ENCODE measurements at regions not wholly inside any gene's neighbourhood (a gene's known extent, or its start where the extent isn't known, plus 50 kb on each side); places are given as distances from the start of the nearest gene placed in this dataset.

DNA sequence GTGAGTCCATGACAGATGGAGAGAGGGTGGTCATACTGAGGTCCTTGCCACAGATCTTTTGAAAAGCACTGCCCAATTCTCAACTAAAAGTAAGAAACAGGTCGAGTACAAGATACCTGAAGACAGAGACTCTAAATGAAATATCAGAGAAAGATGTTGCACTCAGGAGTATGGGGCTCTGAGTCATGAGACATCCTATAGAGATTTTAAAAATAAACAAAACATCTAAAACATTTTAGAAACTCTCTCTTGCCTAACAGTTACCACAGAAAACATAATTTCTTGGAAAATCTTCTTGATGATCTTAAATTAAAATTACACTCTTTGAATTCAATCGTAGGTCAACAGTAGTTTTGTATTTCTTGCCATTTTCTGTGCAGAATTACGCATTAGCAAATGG is 348.9 kb upstream of the MARCKS start:
- no peak for DNase-seq (ENCODE audit: low read depth)

DNA sequence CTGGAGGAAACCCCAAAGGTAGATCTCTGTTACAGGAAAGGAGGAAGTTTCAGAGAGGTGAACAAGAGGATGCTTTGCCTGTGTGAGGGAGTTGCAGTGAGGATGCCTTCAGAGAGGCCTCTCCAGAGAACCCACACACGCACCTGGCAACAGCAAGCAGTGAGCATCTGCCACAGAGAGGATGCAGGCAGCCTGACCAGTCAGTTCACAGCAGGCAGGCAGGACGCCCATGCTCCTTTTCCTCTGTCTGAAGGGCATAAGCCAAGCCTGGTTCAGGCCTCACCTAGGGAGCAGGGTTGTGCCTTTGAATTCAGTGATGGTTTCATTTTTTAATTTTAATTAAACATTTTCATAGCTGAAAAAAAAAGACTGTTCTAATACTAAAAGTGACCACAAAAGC is 346.0 kb upstream of the MARCKS start:
- DNase-seq (ENCODE audit: low read depth) = no peak

GRCh38 chr6:113512576-113512975 is 344.6 kb upstream of the MARCKS start:
- DNase-seq (ENCODE audit: low read depth) = no peak

- no peak for DNase-seq (ENCODE audit: low read depth)
Measured at GRCh38 chr6:113513086-113513485, 344.1 kb upstream of the MARCKS start.

DNA sequence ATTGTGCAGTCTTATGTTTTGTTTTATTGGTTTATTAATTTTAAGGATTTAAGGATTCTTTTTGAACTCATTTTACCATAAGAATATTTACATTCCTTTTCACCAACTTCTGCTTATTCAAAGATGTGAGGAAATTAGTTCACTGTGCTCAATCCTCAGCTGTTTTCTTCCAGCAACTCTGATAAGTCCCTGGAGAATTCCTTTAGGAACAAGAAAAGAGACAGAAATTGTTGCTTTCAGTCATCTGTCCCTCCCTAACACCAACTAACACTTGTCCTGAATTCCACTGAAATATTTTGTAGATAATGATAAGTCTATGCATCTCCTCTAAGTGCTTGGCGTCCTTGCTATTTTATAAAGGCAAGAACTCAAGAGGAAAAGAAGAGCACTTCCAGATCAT is 334.8 kb upstream of the MARCKS start:
- DNase-seq (ENCODE audit: low read depth) = no peak

DNA sequence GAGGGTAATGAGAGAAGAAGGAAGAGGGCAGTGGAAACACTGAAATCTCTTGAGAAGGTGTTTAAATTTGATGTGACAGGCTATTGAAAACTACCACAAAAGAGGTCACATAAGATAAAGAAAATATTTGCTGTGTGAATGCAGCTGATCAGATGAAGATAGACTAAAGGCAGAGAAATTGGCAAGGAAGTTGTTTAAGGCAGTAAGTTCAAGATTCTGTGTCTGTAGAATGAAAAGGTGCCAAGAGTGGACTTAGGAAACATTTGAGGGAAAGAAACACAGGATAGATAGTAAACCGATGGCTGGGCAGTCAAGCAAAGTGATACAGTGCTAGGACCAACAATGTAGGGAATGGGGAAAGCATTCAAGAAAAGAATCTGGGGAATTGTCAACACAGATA is 332.3 kb upstream of the MARCKS start:
- DNase-seq (ENCODE audit: low read depth) = no peak

DNA sequence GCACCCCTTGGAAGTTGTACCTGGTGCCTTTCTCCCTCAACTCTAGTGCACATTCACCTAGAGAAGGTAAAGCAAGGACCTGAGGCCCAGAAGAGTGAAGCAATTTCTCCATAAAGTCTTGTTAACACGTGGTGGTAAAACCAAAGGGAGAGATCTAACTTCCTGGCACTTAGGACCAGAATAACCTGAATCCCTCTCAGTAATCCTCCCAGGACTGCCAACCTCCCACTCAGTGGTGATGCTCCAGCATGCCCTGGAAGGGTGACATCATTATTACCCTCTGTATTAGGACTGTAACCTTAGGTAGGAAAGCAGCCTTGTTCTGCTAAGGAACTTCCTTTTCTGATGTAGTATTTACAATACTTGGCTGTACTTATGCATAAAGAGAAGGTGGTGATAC is 330.6 kb upstream of the MARCKS start:
- no peak for DNase-seq (ENCODE audit: low read depth)

DNA sequence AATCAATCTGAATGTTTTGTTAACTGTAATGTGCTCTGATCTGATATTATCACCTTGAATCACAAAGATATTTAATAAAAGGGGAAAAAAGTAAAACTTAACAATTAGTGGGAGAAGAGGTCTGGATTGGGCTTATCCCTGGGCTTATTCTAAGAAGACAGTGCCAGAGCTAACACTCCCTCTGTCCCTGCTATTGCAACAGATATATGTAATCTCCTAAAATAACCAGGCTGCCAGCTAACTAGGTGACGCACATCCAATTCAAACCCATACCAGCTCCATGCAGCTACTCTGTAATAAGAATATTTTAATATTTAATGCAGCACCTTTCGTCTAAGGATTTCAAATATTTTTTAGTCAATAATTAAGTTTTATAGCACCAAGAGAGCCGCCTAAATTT is 330.1 kb upstream of the MARCKS start:
- no peak for DNase-seq (ENCODE audit: low read depth)

DNA sequence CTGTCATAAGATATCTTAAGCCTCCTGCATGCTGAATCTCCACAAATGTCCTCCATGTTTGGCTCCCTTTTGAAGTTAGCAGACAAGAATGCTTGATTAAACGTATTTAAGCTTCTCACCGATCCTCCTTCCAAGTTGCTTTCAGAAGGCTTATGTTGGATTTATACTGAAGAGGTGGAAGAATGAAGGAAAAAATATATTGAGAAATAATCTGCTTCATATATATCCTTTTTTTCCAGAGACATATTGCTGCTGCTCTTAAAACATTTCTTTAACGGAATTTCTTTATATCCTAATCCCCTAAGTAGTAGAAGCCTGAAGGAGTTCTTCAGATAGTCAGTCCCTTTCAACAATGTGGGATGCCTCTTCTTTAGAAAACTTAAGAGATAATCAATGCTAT is 329.0 kb upstream of the MARCKS start:
- DNase-seq (ENCODE audit: low read depth) = no peak

GRCh38 chr6:113529196-113529595 is 327.9 kb upstream of the MARCKS start:
- DNase-seq (ENCODE audit: low read depth) = no peak

DNA sequence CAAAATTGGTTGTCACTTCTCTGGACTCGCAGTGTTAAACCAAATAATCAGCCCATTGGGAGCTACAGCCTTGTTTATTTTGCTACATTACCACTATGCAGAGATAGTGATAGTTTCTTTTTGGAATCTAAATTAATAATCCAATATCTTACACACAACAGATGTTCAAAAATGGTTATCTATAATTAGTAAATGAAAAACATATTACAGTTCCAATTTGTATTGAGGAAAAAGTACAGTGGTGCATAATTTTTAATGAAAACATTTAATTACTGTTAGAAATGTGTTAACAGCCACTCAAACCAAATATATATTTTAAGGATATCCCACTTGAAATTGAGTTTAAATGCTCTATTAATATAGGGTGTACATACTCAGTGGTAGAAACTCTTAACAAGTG is 327.3 kb upstream of the MARCKS start:
- no peak for DNase-seq (ENCODE audit: low read depth)

DNA sequence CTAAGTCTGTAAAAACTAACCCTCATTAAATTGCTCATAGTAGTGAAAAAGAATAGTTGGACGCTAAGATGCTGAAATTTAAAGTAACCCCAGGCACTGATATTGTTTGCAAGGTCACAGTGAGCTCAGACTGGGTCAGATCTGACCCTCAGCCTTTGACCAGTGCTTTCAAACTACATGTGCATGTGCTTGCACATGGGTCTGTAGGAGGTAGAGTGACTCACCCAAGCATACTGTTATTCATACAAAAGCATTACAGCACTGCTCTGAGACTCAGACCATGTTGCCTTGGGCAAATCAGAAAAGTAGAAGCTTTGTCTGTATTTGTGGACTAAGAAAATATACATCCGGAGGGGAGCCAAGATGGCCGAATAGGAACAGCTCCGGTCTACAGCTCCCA is 326.4 kb upstream of the MARCKS start:
- no peak for DNase-seq (ENCODE audit: low read depth)

DNA sequence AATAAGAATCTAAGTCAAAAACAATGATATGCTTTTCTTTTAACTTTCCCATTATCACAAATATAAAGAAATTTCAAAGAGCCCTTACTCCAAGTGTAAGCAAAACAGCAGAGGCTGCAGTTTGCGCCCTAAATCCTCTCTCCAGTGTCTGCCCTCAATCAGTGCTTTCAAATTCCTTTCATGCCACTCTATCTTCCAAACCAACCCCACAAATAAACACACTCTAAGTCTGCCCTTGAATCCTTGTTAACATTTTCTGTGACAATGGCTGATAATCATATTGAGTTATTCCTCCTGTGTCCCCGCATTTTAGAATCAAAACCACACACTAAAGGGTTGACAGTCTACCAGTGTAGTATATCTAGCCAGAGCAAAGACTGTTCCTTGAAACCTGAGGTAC is 317.9 kb upstream of the MARCKS start:
- DNase-seq (ENCODE audit: low read depth) = no peak

- no peak for DNase-seq (ENCODE audit: low read depth)
Measured at GRCh38 chr6:113539623-113540022, 317.5 kb upstream of the MARCKS start.

DNA sequence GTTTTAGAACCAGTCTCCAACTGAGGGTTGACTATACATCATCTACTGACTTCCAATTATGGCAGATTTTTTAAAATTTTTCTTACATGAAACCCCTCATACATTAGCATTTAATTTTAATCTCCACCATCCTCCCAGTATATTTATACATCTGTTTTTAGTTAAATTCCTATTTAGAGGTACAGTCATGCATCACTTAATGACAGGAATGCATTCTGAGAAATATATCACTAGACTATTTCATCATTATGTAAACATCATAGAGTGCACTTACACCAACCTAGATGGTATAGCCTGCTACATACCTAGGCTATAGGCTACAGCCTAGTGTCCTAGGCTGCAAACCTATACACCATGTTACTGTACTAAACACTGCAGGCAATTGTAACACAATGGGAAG is 316.7 kb upstream of the MARCKS start:
- DNase-seq (ENCODE audit: low read depth) = no peak

DNA sequence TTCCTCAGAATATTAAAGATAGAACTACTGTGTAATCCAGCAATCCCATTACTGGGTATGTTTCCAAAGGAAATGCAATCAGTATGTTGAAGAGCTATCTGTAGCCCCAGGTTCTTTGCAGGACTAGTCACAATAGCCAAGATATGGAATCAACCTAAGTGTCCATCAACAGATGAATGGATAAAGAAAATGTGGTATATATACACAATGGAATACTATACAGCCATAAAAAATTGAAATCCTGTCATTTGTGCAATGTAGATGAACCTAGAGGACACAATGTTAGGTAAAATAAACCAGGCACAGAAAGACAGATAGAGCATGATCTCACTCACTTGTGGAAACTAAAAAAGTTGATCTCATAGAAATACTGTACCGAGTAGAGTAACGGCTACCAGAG is 306.0 kb upstream of the MARCKS start:
- DNase-seq (ENCODE audit: low read depth) = no peak

DNA sequence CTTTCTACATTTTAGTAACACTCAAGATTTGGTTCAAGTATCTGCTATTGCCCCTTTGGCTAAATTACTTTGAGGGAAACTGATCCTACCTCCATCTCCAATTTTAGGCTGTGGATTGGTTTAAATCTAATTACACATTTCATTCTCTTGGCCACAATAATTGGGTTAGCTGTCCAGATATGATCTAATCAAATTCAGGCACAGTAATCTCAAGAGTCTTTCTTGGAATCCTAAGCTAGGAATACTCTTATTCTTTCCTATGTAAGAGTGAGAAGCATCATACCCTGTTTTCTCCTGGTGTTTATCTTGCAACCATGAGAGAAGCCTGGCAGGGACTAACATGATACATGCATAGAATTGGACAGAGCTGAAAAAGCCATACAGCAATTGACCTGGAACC is 300.4 kb upstream of the MARCKS start:
- DNase-seq (ENCODE audit: low read depth) = no peak

DNA sequence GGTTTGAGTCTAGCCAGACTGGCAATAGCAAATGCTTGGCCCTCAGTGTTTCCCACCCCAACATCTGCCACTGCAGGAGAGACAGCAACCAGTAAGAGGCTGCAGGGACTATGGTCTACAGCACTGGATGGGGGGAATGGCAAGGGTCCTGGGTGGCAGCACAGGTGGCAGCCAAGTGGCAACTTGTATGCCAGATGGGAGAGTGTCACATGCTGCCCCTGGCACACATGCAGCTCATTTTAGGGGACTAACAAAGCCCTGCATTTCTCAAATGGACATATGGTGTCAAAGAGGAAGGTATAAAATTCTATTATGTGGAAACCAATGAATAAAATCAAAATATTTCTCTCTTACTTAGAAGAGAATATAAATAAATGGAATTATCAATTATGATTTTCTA is 298.7 kb upstream of the MARCKS start:
- DNase-seq (ENCODE audit: low read depth) = no peak

GRCh38 chr6:113558966-113559365 is 298.2 kb upstream of the MARCKS start:
- DNase-seq (ENCODE audit: low read depth) = no peak

DNA sequence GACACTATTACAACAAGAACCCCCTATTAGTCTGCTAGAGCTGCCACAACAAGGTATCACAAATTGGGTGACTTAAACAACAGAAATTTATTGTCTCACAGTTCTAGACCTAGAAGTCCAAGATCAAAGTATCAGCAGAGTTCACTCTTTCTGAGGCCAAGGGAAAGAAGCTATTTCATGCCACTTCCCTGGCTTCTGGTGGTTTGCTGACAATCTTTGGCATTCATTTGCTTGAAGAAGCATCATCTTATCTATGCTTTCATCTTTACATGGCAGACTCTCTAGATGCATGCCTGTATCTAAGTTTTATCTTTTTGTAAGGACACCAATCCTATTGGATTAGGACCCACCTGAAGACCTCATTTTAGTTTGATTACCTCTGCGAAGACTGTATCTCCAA is 296.8 kb upstream of the MARCKS start:
- DNase-seq (ENCODE audit: low read depth) = no peak

DNA sequence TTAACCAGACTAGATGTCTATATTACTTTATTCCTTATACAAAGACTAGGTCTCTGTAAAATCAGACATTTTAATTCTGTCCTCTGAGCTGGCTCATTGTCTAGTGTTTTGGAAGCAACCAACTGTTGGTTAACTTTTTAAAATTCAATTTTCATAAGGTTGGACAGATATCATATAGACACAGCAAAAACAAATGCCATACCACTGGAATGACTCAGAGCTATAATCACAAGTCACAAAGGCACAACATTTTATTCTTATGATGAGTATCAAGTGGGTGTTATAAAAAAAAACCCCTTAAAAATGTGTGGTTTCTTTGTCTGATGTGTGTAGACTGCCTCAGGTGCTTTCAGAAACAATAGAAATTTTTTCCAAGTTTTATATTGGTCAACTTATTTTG is 296.2 kb upstream of the MARCKS start:
- DNase-seq (ENCODE audit: low read depth) = no peak

DNA sequence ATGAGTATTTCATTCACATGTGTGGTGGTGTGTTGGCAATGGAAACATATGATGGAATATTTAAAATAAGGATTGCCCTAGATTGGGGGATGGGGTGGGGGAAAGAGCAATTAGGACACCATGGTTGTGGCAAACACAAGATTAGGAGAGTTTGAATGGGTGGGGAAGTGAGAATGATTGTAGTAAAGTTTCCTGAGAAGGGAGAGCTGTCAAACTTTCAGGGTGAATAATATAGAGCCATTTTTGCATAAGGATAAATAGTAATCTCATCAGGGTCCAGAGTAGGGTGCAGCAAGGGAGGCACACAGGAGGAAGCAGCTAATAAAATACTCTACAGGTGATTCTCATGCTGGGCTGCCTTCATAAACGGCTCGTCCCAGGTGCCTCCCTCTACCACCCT is 294.9 kb upstream of the MARCKS start:
- no peak for DNase-seq (ENCODE audit: low read depth)

GRCh38 chr6:113564371-113565171 is 292.6 kb upstream of the MARCKS start:
- no peak for DNase-seq (ENCODE audit: low read depth)

GRCh38 chr6:113565306-113565705 is 291.8 kb upstream of the MARCKS start:
- no peak for DNase-seq (ENCODE audit: low read depth)

GRCh38 chr6:113570161-113570560 is 287.0 kb upstream of the MARCKS start:
- DNase-seq (ENCODE audit: low read depth) = no peak
